GM21381 (cell line): ENCODE measurements at regions not wholly inside any gene's neighbourhood (a gene's known extent, or its start where the extent isn't known, plus 50 kb on each side); places are given as distances from the start of the nearest gene placed in this dataset.
A peak's percentile ranks its signal among the peaks of the same experiment; 100 is the strongest.

Source experiments
- ATAC-seq: cut with Tn5 transposase; IDR thresholded peaks from one replicate; pipeline ENCODE4 v1.9.1; 2021; ENCODE audit warnings: mild to moderate bottlenecking, moderate library complexity; ENCODE audit not compliant: unreplicated experiment

DNA sequence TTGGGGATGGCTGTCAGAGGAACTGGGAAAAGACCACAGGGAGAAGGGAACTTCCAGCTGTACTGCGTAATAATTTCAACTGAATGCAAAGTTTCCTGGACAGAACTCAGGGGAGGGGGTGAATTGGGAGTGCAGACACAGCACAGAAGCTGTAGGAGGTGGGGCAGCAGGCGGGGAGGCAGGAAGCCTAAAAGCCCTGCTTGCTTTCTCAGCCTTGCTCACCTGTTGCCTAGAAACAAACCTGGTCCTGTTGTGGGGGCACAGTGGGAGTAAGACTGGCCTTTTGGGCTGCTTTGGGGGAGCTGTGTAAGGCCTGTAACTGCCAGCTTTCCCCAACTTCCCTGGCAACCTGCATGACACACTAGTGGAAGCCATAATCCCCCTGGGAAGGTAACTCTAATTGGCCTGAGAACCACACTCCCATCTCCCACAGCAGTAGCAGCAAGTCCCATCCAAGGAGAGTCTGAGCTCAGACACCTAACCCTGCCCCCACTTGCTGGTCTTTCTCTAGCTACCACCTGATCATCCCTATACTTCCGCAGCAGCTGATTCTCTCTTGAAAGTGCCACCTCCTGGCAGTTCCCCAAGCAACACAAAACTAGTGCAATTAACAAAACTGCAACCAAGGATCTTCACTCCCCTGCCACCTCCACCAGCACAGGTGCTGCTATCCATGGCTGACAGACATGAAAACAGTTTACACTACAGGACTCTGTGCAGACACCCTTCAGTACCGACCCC, 1239.3 kb downstream of the SORCS1 start:
- ATAC-seq: no peak

- ATAC-seq: no peak
Measured at GRCh38 chr10:105921348-105921747, 1243.2 kb downstream of the SORCS1 start.

- ATAC-seq: no peak
Measured at GRCh38 chr10:105914432-105914831, 1250.1 kb downstream of the SORCS1 start.

DNA sequence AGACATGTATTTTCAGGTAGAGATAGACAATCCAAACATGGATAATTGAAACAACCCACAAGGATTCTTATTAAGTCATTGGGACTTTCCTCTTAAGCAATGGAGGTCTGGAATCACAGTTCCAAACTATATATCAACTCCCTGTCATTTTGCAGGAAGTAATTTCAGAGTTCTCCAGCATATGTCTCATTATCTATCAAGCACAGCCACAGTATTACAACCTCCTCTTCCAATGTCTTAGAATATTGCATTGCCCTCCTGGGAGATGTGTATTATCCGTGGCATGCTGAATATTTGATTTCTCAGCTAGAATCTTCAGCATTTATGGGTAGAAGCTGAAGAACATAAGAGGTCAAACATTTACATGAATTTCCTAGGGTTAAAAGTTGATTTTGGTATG, 1255.8 kb downstream of the SORCS1 start:
- ATAC-seq: no peak

GRCh38 chr10:105885495-105885894, 1244.4 kb downstream of the SORCS3 start:
- no peak for ATAC-seq

DNA sequence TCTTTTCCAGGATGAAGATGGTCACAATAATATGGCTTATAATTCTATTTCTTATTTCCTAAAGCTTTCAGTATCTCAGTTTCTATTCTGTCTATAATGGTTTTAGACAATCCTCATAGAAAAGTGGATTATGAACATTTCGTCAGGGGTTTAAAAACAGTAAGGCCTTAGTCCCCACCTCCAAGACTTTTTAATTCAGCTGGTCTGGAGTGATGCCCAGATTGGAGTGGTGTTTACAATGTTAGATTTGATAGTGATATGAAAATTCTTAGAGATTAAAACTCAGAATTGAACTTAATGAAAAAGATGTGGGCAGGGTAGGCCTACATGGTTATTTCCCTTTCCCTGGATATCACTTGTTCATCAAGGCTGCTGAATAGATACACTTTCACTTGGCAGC, 1238.3 kb downstream of the SORCS3 start:
- no peak for ATAC-seq

GRCh38 chr10:105875050-105875449, 1234.0 kb downstream of the SORCS3 start:
- ATAC-seq: no peak

- no peak for ATAC-seq
Measured at GRCh38 chr10:105872665-105873064, 1231.6 kb downstream of the SORCS3 start.

- no peak for ATAC-seq
Measured at GRCh38 chr10:105868935-105869334, 1227.8 kb downstream of the SORCS3 start.

DNA sequence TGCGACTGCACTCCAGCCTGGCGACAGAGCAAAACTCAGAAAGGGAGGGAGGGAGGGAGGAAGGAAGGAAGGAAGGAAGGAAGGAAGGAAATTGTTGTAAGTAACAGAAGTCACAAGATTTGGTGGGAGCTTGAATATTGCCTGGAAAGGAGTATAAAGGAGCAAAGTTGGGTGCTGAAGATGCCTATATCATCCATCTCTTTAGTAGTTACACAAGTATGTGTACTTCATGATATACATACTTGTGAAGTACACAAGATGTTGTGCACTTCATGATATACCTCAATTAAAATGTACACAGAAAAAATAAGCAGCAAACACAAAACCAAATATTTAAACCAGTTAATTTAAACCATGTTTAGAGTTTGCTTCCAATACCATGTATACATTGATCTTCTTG, 1223.8 kb downstream of the SORCS3 start:
- no peak for ATAC-seq

DNA sequence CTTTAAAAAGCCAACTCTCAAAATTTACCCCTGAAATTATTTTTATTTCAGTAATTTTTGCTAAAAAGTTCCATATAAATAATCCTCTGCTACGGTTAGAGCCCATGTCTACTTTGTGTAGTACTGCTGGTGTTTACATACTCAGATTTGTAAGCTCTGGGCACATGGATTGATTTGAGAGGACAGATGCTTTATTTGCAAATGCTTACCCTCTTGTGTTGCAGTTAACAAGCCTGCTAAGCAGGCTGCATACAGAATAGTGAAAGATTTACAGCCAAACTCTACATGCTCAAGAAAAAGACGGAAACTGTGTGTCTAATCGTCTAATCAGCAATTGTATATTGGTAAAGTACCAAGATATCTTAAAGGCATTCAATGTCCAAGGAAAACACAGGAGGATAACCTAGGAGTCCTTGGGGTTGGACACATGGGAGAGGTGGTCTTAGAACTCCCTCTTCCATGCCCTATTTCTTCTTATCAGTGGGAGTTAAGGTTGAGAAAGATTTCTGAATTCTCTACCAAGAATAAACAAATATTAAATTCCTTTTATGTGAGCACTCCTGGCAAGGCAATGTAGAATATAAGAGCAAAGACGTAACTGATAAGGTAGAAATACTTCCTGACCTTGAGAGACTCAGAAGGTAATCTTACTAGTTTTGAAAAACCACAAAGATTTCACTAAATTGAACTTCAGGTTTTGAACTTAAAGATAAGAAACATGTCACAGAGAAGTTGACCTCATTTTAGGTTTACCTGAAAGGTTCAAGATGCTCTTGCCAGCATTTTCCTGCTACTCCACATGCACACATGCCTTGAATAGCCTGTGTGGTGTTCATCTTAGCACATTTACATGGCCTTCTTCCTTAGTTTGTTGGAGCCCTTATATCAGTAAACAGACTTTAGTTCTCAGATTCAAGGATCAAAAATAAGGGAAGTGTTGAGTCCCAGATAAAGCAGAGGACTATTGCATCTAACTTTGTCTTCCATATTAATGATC, 1216.5 kb downstream of the SORCS3 start:
- ATAC-seq: no peak

DNA sequence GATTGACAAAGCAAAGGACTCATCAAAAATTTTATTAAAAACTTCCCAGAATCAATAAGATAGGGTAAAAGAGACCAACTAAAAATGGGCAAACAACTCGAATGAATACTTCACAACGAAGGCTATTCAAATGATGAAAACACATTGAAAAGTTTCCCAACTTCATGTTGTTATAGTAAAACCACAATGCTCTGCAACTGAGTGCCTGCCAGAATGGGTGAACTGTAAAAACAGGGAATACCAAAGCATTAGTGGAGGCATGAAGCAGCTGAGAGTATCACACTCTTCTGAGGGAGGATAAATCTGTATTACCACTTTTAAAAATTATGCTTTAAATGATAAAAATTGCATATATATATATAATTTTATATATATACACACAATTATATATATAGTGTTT, 1214.7 kb downstream of the SORCS3 start:
- ATAC-seq: no peak

DNA sequence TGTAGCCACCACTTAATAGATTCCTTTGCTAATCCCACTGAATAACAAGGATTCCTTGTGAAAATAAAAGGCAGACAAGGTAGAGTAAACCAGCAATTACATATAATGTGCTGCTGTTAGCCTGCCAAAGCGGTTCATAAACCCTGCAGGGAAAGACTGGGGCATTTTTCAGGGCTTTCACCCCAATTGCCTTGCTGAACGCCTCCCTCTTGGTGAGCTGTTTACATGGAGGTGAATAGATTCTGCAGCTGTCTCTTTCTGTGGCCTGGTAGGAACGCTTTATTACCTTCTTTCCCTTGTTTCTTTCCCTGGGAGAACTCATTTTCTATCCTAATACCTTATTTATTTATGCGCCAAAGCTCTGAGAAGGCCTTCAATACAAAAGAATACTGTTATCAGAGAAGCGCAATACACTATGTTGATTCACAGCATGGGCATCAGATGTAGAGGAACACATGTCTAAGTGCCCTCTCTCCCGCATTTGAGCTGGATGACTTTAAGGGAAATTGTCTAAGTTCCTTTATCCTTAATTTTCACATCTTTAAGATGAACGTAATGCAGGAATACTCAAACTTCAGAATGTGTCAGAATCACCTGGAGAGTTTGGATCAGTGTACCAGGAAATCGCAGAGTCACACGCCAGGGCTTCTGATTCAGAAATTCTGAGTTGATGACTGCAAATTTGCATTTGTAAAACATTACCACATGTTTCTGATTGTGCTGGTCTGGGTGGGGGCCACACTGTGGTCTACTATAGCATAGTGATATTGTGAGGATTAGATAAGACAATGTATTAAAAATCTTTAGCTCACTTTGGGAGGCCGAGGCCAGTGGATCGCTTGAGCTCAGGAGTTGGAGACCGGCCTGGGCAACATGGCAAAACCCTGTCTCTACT, 1203.8 kb downstream of the SORCS3 start:
- no peak for ATAC-seq

GRCh38 chr10:105844241-105844640, 1203.2 kb downstream of the SORCS3 start:
- no peak for ATAC-seq

GRCh38 chr10:105843786-105844185, 1202.7 kb downstream of the SORCS3 start:
- ATAC-seq: no peak

GRCh38 chr10:105840288-105840770, 1199.2 kb downstream of the SORCS3 start:
- ATAC-seq: no peak

DNA sequence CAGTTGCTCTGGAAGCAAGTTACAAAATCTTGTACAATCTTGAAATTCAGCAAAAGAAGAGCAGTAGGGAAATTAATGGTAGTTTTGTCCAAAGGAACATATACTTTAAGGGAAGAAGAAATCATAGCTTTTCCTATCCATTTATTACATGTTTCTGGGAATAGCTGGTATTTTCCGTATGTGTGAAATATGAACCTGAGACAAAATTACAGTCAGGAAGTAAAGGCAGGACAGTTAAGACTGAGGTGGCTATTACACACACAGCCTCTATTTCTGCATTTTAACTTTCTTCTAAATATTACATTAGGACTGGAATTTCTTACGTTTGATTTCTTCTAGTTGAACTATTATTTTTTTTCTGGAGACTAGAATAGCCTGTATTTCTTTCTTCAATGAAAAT, 1197.3 kb downstream of the SORCS3 start:
- no peak for ATAC-seq

DNA sequence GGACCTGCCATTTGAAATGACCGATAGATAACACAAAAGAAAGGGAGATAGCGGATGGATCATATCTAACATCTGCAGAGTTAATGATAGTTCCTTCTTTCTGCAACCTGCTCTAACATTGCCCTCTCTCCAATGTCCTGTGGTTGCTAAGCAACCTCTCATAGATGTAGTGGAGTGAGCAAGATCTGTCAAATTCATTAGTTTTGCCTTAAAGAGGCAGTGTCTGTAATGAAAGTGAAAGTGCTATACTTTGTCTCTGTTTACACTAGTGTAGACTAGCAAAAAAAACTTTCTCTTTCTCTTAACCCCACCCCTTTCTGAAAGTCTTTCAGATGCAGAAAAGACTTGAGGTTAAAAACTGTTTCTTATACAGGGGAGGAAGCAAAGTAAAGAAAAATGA, 1196.9 kb downstream of the SORCS3 start:
- ATAC-seq: peak; percentile 92

DNA sequence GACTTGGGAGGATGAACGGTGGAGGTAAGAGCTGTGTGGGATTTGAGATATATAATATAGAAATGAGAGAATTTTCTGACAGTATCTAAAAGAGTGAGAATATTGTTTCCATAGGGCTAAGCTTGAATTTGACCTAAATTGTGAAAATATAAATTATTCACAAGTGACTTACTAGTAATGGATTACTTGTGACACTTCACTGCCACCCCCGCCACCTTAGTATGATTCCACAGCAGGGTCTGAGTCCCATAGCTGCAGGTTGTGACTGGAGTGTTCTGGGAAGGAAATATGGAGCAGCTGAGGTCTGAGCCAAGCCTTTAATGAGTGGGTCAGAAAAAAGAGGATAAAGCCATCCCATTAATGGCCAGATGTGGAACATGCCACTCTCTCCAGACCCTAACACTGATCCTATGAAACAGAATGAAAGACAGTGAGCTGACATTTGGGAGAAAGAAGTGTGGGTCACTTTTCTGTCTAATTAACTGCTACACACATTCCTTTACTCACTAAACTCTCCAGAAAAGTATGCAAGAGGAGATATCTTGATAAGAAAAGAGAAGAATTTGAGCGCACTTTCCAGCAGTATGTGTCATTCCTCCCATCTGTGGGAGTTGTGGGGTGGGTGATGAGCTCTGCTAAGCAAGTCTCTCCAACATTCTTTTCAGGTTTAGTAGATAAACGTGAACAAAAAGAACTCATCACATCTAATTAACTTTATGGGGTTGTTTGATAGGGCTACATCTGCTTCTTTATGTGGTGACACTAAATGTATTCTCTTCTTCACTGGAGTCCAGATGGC, 1193.4 kb downstream of the SORCS3 start:
- ATAC-seq: no peak

GRCh38 chr10:105827133-105827532, 1186.0 kb downstream of the SORCS3 start:
- no peak for ATAC-seq
